Right kidney (tissue), 1 donor: ENCODE measurements at regions not wholly inside any gene's neighbourhood (a gene's known extent, or its start where the extent isn't known, plus 50 kb on each side); places are given as distances from the start of the nearest gene placed in this dataset.
"Not testable (repeated sequence)": the region's sequence is repeated elsewhere in the genome, so short reads cannot be mapped to it uniquely, and the experiment has no call there.

ENCODE experiments used
- DNase-seq: peaks from one replicate; pipeline ENCODE4 v3.0.0-alpha.2; 2016

GRCh38 chr12:31162896-31163560 lies 89.4 kb downstream of the DDX11 start:
- not testable (repeated sequence) for DNase-seq

DNA sequence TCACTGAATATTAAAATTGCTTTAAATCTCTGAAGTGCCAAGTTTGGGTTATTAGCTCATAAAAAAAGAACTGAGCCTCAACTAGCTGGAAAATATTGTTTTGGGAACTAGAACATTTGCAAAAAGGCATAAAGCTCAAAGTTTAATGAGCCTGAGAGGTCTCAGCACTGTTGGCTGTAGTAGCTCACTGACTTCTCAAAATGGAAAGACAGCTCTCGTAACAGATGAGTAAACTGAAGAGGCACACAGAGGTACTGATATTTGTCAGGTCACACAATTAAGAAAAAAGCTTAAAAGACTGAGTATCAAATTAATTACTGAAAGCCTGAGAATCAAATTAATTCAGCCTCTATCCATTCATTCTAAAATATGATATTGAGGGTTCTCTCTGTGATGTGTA lies 100.6 kb downstream of the DDX11 start:
- peak; percentile 1 for DNase-seq

DNA sequence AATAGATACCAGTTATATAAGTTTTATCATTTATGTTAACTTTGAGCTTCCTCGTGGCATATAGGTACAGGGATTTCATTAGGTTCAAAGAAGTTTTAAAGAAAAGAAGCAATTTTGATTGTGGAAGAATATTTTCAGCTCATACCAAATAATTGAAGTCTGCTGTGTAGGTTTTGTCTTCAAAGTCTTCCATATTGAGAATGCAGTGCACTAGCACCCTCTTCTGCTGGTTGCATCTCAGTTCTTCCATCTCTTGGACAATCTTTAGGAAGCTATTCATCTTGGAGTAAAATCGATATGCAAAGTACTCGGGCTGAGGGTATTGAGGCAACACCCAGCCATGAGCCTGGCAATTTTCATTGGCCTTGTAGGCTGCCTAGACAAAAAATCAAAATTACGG lies 103.9 kb downstream of the DDX11 start:
- DNase-seq = not testable (repeated sequence)

GRCh38 chr12:31178875-31179274 lies 105.2 kb downstream of the DDX11 start:
- DNase-seq = not testable (repeated sequence)

DNA sequence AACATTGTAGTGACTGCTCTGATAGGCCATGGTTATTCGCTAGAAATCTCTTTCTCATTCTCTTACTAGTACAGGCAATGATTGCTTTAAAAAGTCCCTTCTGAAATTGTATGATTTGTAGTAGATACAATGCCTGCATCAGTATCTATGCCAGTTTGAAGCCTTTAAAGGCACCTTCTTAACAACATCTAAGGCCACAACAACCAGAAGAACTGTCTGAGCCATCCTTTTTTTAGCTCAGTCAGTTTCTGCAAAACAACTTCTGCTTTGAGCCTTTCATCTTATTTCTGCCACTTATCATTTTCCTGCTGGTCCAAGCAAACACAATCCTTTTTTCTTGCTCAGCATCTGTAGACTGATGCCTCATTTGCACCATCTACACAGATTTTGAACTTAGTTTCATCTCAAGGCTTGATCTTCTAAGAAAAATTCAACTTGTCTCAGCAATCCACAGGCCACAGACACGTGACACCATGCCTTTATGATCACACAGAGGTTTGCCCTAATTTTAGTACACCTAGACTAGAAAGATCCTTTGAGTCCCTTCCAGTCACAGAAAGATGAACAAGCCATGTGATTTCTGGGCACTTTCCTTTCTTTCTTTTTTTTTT lies 106.1 kb downstream of the DDX11 start:
- DNase-seq = not testable (repeated sequence)

DNA sequence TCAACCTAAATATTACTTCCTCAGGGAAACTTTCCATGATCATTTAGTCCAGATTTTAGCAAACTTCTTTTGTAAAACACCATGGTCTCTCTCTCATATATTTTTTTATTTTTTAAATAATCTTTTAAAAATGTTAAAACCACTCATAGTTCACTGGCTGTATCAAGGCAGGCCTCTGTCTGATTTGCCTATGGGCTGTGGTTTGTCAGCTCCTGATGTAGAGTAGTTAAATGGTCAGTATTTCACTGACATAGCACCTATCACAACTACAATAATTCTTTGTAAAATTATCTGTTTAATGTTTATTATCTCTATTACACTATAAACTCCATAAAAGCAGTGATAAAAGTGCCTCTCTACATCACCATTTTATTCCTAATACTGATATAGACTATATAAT lies 108.9 kb downstream of the DDX11 start:
- not testable (repeated sequence) for DNase-seq

- DNase-seq = not testable (repeated sequence)
Observed at GRCh38 chr12:31183107-31183506, 109.4 kb downstream of the DDX11 start.

DNA sequence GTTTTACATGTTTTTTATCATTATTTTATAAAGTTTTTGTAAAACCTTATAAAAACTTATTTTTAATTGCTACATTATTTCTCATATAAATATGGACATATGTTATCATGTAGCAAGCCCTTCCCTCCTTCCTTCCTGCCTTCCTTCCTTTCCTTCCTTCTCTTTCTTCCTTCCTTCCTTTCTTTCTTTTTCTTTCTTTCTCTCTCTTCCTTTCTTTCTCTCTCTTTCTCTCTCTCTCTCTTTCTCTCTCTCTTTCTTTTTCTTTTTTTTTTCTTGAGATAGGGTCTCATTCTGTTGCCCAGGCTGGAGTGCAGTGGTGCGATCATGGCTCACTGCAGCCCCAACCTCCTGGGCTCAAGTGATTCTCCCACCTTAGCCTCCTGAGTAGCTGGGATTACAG lies 110.2 kb downstream of the DDX11 start:
- DNase-seq = not testable (repeated sequence)

- not testable (repeated sequence) for DNase-seq
Observed at GRCh38 chr12:31184667-31185066, 111.0 kb downstream of the DDX11 start.

- DNase-seq = not testable (repeated sequence)
Observed at GRCh38 chr12:31192689-31193088, 119.0 kb downstream of the DDX11 start.

DNA sequence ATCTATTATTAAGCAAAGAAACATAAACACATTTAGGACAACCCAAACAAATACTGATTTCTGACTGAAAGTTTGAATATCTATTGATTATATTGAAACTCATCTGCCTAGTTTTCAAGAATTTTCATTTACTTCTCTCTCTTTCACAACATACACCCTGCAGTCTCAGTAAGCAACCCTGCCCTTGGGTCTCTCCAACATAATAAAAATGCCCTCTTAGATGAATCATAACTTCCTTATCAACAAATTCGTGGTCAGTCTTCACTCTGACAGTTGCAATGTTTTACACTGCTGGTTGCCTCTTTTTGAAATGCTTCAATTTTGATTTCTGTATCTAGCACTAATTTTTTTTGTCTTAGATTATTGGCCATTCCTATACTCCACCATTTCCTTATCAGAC lies 122.0 kb downstream of the DDX11 start:
- not testable (repeated sequence) for DNase-seq

DNA sequence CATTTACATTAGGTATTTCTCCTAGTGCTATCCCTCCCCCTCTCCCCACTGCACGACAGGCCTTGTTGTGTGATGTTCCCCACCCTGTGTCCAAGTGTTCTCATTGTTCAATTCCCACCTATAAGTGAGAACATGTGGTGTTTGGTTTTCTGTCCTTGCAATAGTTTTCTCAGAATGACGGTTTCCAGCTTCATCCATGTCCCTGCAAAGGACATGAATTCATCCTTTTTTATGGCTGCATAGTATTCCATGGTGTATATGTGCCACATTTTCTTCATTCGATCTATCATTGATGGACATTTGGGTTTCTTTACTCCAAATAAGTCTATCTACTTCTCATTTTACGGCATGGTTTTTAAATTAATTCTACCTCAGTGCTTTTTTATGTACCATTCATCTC lies 125.8 kb downstream of the DDX11 start:
- DNase-seq = not testable (repeated sequence)

DNA sequence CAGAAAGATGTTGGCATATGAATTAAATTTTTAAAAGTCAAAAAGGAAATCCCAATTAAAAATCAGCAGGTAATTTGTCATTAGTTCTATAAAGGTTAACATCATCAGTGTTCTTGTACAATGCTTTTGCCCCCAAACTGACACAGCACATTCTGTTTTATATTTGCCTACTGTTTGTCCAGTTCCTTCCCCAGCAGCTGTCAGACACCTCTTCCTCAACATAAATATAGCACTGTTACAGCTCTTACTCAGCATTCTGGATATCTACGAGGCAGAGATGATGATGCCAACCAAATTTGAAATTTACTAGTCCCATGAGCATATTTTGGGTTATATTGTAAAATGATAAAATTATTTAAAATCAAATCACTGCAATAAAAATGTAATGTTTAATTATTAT lies 124.6 kb downstream of the SINHCAF start:
- no peak for DNase-seq

GRCh38 chr12:31203261-31203660 lies 122.7 kb downstream of the SINHCAF start:
- no peak for DNase-seq

- no peak for DNase-seq
Observed at GRCh38 chr12:31205054-31205453, 120.9 kb downstream of the SINHCAF start.

DNA sequence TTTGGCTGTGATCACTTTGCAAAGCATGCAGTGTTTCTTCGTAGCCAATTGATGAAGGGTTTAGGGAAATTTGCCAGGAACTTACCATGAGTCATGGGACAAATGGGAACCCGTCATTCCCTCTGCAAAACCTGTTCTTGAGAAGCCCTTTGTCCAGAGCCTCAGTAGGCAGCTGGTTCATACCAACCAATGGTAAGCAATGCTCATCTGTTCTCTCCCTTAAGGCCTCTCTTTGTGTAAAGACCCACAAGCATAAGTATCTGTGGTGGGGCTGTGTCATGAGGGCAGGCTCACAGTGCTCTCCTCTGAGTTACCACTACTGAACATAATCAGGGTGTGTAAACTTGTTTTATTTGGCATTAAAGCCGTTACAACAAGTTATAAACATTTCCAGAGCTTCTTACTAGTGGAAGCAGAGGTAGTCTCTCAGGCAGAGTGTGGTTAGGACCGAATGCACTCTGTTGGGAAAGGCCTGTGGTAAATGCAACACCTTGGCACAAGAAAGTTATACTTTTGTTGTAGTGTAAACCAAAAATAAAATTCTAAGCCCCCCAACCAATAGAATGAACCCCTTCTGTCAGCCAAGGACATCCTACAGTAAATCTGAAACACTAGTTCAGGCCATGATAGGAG lies 119.8 kb downstream of the SINHCAF start:
- no peak for DNase-seq

GRCh38 chr12:31207799-31208465 lies 118.0 kb downstream of the SINHCAF start:
- DNase-seq = no peak

DNA sequence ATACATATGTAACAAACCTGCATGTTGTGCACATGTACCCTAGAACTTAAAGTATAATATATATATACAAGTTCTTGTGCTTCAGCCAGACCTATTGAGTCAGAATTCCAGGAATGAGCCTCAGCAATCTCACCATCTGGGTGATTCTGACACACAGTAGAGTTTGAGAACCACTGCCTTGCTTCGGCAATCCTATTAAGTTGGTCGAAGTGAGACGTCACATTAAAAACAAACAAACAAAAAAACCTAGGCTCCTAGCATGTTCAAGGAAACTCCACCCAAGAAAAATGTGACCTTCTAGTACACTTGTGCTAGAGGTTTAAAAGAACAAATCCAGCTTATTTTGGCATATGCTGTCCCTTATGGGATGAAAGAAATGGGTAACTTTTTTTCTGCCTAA lies 115.8 kb downstream of the SINHCAF start:
- DNase-seq = no peak

DNA sequence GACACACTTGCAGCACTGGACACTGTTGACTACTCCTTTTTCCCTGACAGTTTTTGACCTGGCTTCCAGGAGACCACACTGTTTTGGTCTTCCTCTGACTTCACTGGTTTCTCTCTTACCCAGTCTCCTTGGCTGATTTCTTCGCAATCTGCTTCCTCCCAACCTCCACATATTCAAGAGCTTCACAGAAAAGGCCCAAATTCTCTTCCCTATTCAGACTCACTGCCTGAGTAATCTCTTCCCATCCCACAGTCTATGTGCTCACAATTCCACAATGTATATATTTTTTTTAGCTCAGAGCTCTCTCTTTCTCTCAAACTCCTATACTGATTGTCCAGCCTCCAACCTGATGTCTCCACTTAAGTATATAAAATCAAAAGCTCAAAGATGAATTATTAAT lies 115.4 kb downstream of the SINHCAF start:
- DNase-seq = no peak

GRCh38 chr12:31214626-31215517 lies 111.1 kb downstream of the SINHCAF start:
- DNase-seq = no peak

- DNase-seq = no peak
Observed at GRCh38 chr12:31215518-31216232, 110.3 kb downstream of the SINHCAF start.
